Breast epithelium (tissue), 3 donors: ENCODE measurements at regions not wholly inside any gene's neighbourhood (a gene's known extent, or its start where the extent isn't known, plus 50 kb on each side); places are given as distances from the start of the nearest gene placed in this dataset.

ENCODE experiments used
- CTCF ChIP-seq, 3 donors: fragments of 450-650 bp; IDR thresholded peaks; one replicate each; pipeline ENCODE4 v1.5.1; 2016 to 2017; ENCODE audit warnings: antibody characterized with exemption in 3 of 3, mild to moderate bottlenecking in 3 of 3, moderate library complexity in 3 of 3
- POLR2A ChIP-seq: fragments of 450-650 bp; IDR thresholded peaks from one replicate; pipeline ENCODE4 v1.6.1; 2016; ENCODE audit warnings: antibody characterized with exemption, mild to moderate bottlenecking, moderate library complexity
- POLR2AphosphoS5 ChIP-seq, 3 donors: sonication (generic); formaldehyde crosslinking; IDR thresholded peaks; one replicate each; pipeline ENCODE4 v1.6.1; 2017; ENCODE audit warnings: antibody characterized with exemption in 3 of 3

- TF ChIP-seq CTCF (IDR thresholded peaks at IDR 0.05) (no peak), POLR2A (no peak), POLR2AphosphoS5 (IDR thresholded peaks at IDR 0.05) (no peak)
These were observed 173.9 kb downstream of the MAF start for GRCh38 chr16:79426663-79427062.
